ENCODE measurements at regions not wholly inside any gene's neighbourhood (a gene's known extent, or its start where the extent isn't known, plus 50 kb on each side); places are given as distances from the start of the nearest gene placed in this dataset.
A peak's percentile ranks its signal among the peaks of the same experiment; 100 is the strongest.

- H3K4me3 ChIP-seq (ENCODE audit: low read length) = no peak overlapping the region
- TF ChIP-seq CTCF (conservative IDR thresholded peaks at IDR 0.05; ENCODE audit: low read depth, low read length) = peak; percentile 45
- DNase-seq (ENCODE audit: low read depth) = no peak
Observed at GRCh38 chr6:76682842-76683241, 610.4 kb upstream of the IMPG1 start.

GRCh38 chr6:76681781-76682180 is 609.3 kb upstream of the IMPG1 start:
- no peak for DNase-seq (ENCODE audit: low read depth)
- no peak overlapping the region for H3K4me3 ChIP-seq (ENCODE audit: low read length)
- TF ChIP-seq CTCF (conservative IDR thresholded peaks at IDR 0.05; ENCODE audit: low read depth, low read length) = no peak

- no peak for TF ChIP-seq CTCF (conservative IDR thresholded peaks at IDR 0.05; ENCODE audit: low read depth, low read length)
- no peak for DNase-seq (ENCODE audit: low read depth)
- H3K4me3 ChIP-seq (ENCODE audit: low read length) = no peak overlapping the region
Observed at GRCh38 chr6:76677017-76677416, 604.6 kb upstream of the IMPG1 start.

GRCh38 chr6:76671751-76672150 is 599.3 kb upstream of the IMPG1 start:
- H3K4me3 ChIP-seq (ENCODE audit: low read length) = no peak overlapping the region
- no peak for DNase-seq (ENCODE audit: low read depth)
- no peak for TF ChIP-seq CTCF (conservative IDR thresholded peaks at IDR 0.05; ENCODE audit: low read depth, low read length)

- no peak for DNase-seq (ENCODE audit: low read depth)
- TF ChIP-seq CTCF (conservative IDR thresholded peaks at IDR 0.05; ENCODE audit: low read depth, low read length) = no peak
- H3K4me3 ChIP-seq (ENCODE audit: low read length) = no peak overlapping the region
Observed at GRCh38 chr6:76644231-76644630, 571.8 kb upstream of the IMPG1 start.

GRCh38 chr6:76639941-76640340 is 567.5 kb upstream of the IMPG1 start:
- DNase-seq (ENCODE audit: low read depth) = no peak
- H3K4me3 ChIP-seq (ENCODE audit: low read length) = no peak overlapping the region
- no peak for TF ChIP-seq CTCF (conservative IDR thresholded peaks at IDR 0.05; ENCODE audit: low read depth, low read length)

- no peak for DNase-seq (ENCODE audit: low read depth)
- H3K4me3 ChIP-seq (ENCODE audit: low read length) = no peak overlapping the region
- TF ChIP-seq CTCF (conservative IDR thresholded peaks at IDR 0.05; ENCODE audit: low read depth, low read length) = no peak
Observed at GRCh38 chr6:76634695-76635094, 562.2 kb upstream of the IMPG1 start.

Data from retinal pigment epithelial cell (primary cell).